Keratinocyte (primary cell): ENCODE measurements at regions not wholly inside any gene's neighbourhood (a gene's known extent, or its start where the extent isn't known, plus 50 kb on each side); places are given as distances from the start of the nearest gene placed in this dataset.

ENCODE experiments used
- EZH2 ChIP-seq: IDR thresholded peaks from one replicate; pipeline ENCODE4 v1.6.1; 2012; ENCODE audit warnings: inconsistent platforms, mild to moderate bottlenecking, low read length, moderate library complexity
- TF ChIP-seq, protein P1 (sequence below), 3 experiments: IDR thresholded peaks in 1 of 3; conservative IDR thresholded peaks in 1 of 3; optimal IDR thresholded peaks in 1 of 3; 2 replicates in 2 of 3; 3 replicates in 1 of 3; pipeline versions ENCODE3 to v1.5.1; 2011; ENCODE audit warnings: low read length in 3 of 3, mild to moderate bottlenecking in 3 of 3, moderate library complexity in 2 of 3, control low read depth in 1 of 3, inconsistent platforms in 1 of 3; ENCODE audit not compliant: insufficient read depth in 2 of 3; ENCODE audit errors: extremely low read depth in 1 of 3

DNA sequence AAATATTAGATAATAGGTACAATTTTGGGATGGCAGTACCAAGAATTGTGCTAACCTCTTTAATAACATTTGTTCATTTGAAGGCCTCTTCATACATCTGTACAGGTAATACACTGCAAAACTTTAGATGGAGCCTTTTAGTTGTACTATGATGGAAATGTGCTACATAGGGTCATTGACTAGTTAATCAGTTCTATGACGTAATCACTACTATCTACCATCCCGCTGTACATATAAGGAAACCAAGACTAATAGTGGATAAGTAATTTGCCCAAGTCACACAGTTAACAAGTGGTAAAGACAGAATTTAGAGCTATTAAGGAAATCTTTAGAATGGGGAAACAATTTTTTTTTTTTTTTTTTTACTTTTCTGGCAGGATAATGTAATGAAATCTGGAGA lies 521.3 kb downstream of the TUSC7 start:
- no peak for TF ChIP-seq EZH2
- TF ChIP-seq, protein P1, sequence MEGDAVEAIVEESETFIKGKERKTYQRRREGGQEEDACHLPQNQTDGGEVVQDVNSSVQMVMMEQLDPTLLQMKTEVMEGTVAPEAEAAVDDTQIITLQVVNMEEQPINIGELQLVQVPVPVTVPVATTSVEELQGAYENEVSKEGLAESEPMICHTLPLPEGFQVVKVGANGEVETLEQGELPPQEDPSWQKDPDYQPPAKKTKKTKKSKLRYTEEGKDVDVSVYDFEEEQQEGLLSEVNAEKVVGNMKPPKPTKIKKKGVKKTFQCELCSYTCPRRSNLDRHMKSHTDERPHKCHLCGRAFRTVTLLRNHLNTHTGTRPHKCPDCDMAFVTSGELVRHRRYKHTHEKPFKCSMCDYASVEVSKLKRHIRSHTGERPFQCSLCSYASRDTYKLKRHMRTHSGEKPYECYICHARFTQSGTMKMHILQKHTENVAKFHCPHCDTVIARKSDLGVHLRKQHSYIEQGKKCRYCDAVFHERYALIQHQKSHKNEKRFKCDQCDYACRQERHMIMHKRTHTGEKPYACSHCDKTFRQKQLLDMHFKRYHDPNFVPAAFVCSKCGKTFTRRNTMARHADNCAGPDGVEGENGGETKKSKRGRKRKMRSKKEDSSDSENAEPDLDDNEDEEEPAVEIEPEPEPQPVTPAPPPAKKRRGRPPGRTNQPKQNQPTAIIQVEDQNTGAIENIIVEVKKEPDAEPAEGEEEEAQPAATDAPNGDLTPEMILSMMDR (optimal IDR thresholded peaks at IDR 0.05 in 1 of 3, IDR thresholded peaks at IDR 0.05 in 1 of 3, conservative IDR thresholded peaks at IDR 0.05 in 1 of 3; ENCODE audit: extremely low read depth in 1 of 3, insufficient read depth in 2 of 3, low read length in 3 of 3): no peak
